ENCODE measurements at regions not wholly inside any gene's neighbourhood (a gene's known extent, or its start where the extent isn't known, plus 50 kb on each side); places are given as distances from the start of the nearest gene placed in this dataset.

- Histone ChIP-seq H3K27ac (peak overlapping the region in 4 of 5 donors; percentile 16 to 78 (median 68)), H3K27me3 (no peaks in the 10 kb centered on the region), H3K4me1 (peaks cover 40 to 53% (median 52%) of the 10 kb centered on the region in 4 donors), H3K9me3 (no peaks in the 10 kb centered on the region), H3K4me3 (no peak overlapping the region), H3K36me3 (no peaks in the 10 kb centered on the region)
- intact Hi-C loops (cut with DNase I; ENCODE audit: low total_unique reads), result no loop called here
- 76 to 87% (median 80%) methylated on average over 10 to 11 of the region's 11 CpGs for WGBS, 5 donors
- TF ChIP-seq CTCF (IDR thresholded peaks at IDR 0.05), result no peak
- no peak for DNase-seq
Measured at GRCh38 chr16:85423631-85424030, 189.5 kb upstream of the GSE1 start.

GRCh38 chr16:85424260-85425073 is 188.7 kb upstream of the GSE1 start:
- Histone ChIP-seq H3K36me3 (no peaks in the 10 kb centered on the region), H3K27me3 (no peaks in the 10 kb centered on the region), H3K4me1 (peaks cover 40 to 56% (median 52%) of the 10 kb centered on the region in 4 donors), H3K9me3 (no peaks in the 10 kb centered on the region), H3K4me3 (no peak overlapping the region), H3K27ac (peak overlapping the region in 4 of 5 donors; percentile 33 to 73 (median 56))
- TF ChIP-seq POLR2AphosphoS5 (IDR thresholded peaks at IDR 0.05) (no peak), EP300 (IDR thresholded peaks at IDR 0.05) (no peak), POLR2A (IDR thresholded peaks at IDR 0.05) (no peak), CTCF (IDR thresholded peaks at IDR 0.05) (no peak)
- 43 to 67% (median 55%) methylated on average over 30 to 35 of the region's 35 CpGs for WGBS, 5 donors
- DNase-seq, result peak; percentile 63
- intact Hi-C loops (cut with DNase I; ENCODE audit: low total_unique reads), result loop anchor here (5.0 kb wide), 1 partner anchor 183 kb away; no protein-coding TSS in a partner anchor

GRCh38 chr16:85425074-85425662 is 188.0 kb upstream of the GSE1 start:
- H3K4me3 ChIP-seq, result no peak overlapping the region
- peaks cover 40 to 61% (median 52%) of the 10 kb centered on the region in 4 donors for H3K4me1 ChIP-seq
- TF ChIP-seq POLR2A (IDR thresholded peaks at IDR 0.05), result no peak
- no peak for TF ChIP-seq POLR2AphosphoS5 (IDR thresholded peaks at IDR 0.05)
- TF ChIP-seq CTCF (IDR thresholded peaks at IDR 0.05), result no peak
- TF ChIP-seq EP300 (IDR thresholded peaks at IDR 0.05), result no peak
- no peaks in the 10 kb centered on the region for H3K27me3 ChIP-seq
- DNase-seq, result no peak
- intact Hi-C loops (cut with DNase I; ENCODE audit: low total_unique reads), result loop anchor here (5.0 kb wide), 1 partner anchor 182 kb away; no protein-coding TSS in a partner anchor
- no peaks in the 10 kb centered on the region for H3K36me3 ChIP-seq
- H3K9me3 ChIP-seq, result no peaks in the 10 kb centered on the region
- peak overlapping the region in 2 of 5 donors; percentile 62 to 73 for H3K27ac ChIP-seq
- 63 to 82% (median 71%) methylated on average over 15 to 17 of the region's 17 CpGs for whole genome bisulfite sequencing, 5 donors

- 90 to 100% (median 99%) methylated on average over 1 to 2 of the region's 2 CpGs for WGBS, 5 donors
- TF ChIP-seq POLR2AphosphoS5 (IDR thresholded peaks at IDR 0.05), result no peak
- no peak for TF ChIP-seq CTCF (IDR thresholded peaks at IDR 0.05)
- TF ChIP-seq POLR2A (IDR thresholded peaks at IDR 0.05), result no peak
- no peak for TF ChIP-seq EP300 (IDR thresholded peaks at IDR 0.05)
Measured at GRCh38 chr16:85426806-85427205, 186.3 kb upstream of the GSE1 start.

More at GRCh38 chr16:85426806-85427205, 186.3 kb upstream of the GSE1 start:
- intact Hi-C loops (cut with DNase I; ENCODE audit: low total_unique reads), result loop anchor here (5.0 kb wide), 1 partner anchor 180 kb away; no protein-coding TSS in a partner anchor
- Histone ChIP-seq H3K27me3 (no peaks in the 10 kb centered on the region), H3K36me3 (no peaks in the 10 kb centered on the region), H3K4me3 (no peak overlapping the region), H3K9me3 (no peaks in the 10 kb centered on the region), H3K4me1 (peaks cover 28 to 46% (median 37%) of the 10 kb centered on the region in 4 donors), H3K27ac (no peak overlapping the region)
- DNase-seq, result no peak
